ENCODE measurements at regions not wholly inside any gene's neighbourhood (a gene's known extent, or its start where the extent isn't known, plus 50 kb on each side); places are given as distances from the start of the nearest gene placed in this dataset.

GRCh38 chr3:128555841-128556240 lies 62.8 kb upstream of the GATA2 start:
- TF ChIP-seq YY1 (IDR thresholded peaks at IDR 0.05; ENCODE audit: insufficient read depth, insufficient read length) (no peak), SUZ12 (IDR thresholded peaks at IDR 0.05; ENCODE audit: extremely low read depth, insufficient read depth, insufficient read length) (no peak)

Measured in NT2/D1 (cell line).